ENCODE measurements at regions not wholly inside any gene's neighbourhood (a gene's known extent, or its start where the extent isn't known, plus 50 kb on each side); places are given as distances from the start of the nearest gene placed in this dataset.
"Not testable (repeated sequence)": the region's sequence is repeated elsewhere in the genome, so short reads cannot be mapped to it uniquely, and the experiment has no call there.

- no peak for DNase-seq (ENCODE audit: extremely low read depth in 1 of 11, low read depth in 9 of 11, low spot score in 4 of 11)
These were observed 594.3 kb upstream of the ADGRL3 start for GRCh38 chr4:60605646-60606354.

- DNase-seq (ENCODE audit: extremely low read depth in 1 of 11, low read depth in 9 of 11, low spot score in 4 of 11), result no peak
These were observed 588.2 kb upstream of the ADGRL3 start for GRCh38 chr4:60611762-60612496.

GRCh38 chr4:60617731-60618130 lies 582.4 kb upstream of the ADGRL3 start:
- no peak for DNase-seq (ENCODE audit: extremely low read depth in 1 of 11, low read depth in 9 of 11, low spot score in 4 of 11)

- no peak for DNase-seq (ENCODE audit: extremely low read depth in 1 of 11, low read depth in 9 of 11, low spot score in 4 of 11)
These were observed 580.4 kb upstream of the ADGRL3 start for GRCh38 chr4:60619531-60620305.

- no peak for DNase-seq (ENCODE audit: extremely low read depth in 1 of 11, low read depth in 9 of 11, low spot score in 4 of 11)
These were observed 562.1 kb upstream of the ADGRL3 start for GRCh38 chr4:60637976-60638375.

DNA sequence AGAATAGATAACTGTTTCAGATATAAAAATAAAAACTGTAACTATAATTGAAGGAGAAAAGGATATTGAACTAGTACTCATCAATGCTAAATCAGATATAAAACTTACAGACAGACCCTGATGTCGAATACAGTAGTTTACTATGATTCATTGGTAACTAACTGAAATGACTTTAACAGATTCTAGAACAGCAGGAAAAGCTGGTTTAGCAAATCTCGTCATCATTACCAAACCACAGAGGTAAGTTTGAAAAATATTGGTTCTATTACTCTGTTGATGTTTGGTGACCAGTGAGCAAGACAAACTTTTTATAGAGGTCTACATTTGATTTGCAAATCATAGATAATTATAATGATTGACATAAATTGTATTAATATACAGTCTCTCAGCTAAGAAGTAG lies 551.4 kb upstream of the ADGRL3 start:
- DNase-seq (ENCODE audit: extremely low read depth in 1 of 11, low read depth in 9 of 11, low spot score in 4 of 11), result no peak

GRCh38 chr4:60652933-60653332 lies 547.2 kb upstream of the ADGRL3 start:
- no peak for DNase-seq (ENCODE audit: extremely low read depth in 1 of 11, low read depth in 9 of 11, low spot score in 4 of 11)

DNA sequence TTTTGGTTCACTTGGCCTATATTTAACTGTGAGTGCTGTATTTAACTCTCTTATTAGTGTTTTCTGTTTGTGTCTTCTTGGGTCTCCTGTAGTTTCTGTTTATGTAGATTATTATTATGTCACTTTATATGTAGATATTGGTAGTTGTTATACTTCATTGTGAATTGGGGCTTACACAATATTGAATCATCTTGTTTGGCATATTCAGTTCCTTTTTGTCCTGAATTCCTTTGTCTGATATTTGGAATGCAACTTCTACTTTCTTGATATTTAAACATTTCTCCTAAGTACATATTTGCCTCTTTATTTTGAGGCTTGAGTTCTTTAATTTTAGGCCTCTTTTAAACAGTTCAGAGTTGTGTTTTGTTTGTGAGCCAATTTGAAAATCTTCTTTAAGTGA lies 544.8 kb upstream of the ADGRL3 start:
- DNase-seq (ENCODE audit: extremely low read depth in 1 of 11, low read depth in 9 of 11, low spot score in 4 of 11), result no peak

GRCh38 chr4:60656171-60656570 lies 544.0 kb upstream of the ADGRL3 start:
- DNase-seq (ENCODE audit: extremely low read depth in 1 of 11, low read depth in 9 of 11, low spot score in 4 of 11), result no peak

DNA sequence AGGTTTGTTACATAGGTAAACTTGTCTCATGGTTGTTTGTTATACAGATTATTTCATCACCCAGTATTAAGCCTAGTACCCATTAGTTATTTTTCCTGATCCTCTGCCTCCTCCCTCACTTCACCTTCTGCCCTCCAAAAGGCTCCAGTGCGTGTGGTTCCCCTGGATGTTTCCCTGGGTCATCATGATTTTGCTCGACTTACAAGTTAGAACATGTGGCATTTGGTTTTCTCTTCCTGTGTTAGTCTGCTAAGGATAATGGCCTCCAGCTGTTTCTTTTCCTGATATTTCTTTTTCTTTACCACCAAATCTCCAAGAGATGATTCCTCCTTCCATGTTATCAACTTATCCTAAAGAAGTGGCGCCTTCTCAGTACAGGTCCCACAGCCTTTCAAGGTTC lies 543.1 kb upstream of the ADGRL3 start:
- no peak for DNase-seq (ENCODE audit: extremely low read depth in 1 of 11, low read depth in 9 of 11, low spot score in 4 of 11)

- DNase-seq (ENCODE audit: extremely low read depth in 1 of 11, low read depth in 9 of 11, low spot score in 4 of 11), result no peak
These were observed 542.3 kb upstream of the ADGRL3 start for GRCh38 chr4:60657807-60658206.

DNA sequence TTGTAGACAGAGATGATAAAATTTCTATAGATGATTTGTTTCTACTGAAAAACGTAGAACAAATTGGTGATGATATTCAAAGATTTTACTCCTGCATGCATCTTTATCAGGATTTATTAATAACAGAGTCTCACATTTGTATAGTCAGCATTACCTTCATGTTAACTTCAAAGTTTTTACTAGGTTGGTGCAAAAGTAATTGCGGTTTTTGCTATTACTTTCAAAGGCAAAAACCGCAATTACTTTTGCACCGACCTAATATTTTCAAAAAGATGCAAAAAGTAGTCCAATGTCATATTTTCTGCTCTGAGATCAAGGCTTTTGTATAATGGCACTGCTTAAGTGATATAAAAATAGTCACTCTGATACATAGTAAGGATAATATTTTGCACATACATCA lies 536.4 kb upstream of the ADGRL3 start:
- no peak for DNase-seq (ENCODE audit: extremely low read depth in 1 of 11, low read depth in 9 of 11, low spot score in 4 of 11)

GRCh38 chr4:60682901-60683300 lies 517.2 kb upstream of the ADGRL3 start:
- DNase-seq (ENCODE audit: extremely low read depth in 1 of 11, low read depth in 9 of 11, low spot score in 4 of 11), result no peak

GRCh38 chr4:60683357-60683756 lies 516.8 kb upstream of the ADGRL3 start:
- no peak for DNase-seq (ENCODE audit: extremely low read depth in 1 of 11, low read depth in 9 of 11, low spot score in 4 of 11)

- DNase-seq (ENCODE audit: extremely low read depth in 1 of 11, low read depth in 9 of 11, low spot score in 4 of 11), result no peak
These were observed 516.2 kb upstream of the ADGRL3 start for GRCh38 chr4:60683973-60684372.

DNA sequence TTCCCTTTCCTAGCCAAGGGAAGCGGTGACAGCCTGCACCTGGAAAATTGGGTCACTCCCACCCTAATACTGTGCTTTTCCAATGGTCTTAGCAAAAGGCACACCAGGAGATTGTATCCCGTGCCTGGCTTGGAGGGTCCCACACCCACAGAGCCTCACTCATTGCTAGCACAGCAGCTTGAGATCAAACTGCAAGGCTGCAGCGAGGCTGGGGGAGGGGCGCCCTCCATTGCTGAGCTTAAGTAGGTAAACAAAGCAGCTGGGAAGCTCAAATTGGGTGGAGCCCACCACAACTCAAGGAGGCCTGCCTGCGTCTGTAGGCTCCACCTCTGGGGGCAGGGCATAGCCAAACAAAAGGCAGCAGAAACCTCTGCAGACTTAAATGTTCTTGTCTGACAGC lies 504.1 kb upstream of the ADGRL3 start:
- DNase-seq (ENCODE audit: extremely low read depth in 1 of 11, low read depth in 9 of 11, low spot score in 4 of 11), result not testable (repeated sequence)

- no peak for DNase-seq (ENCODE audit: extremely low read depth in 1 of 11, low read depth in 9 of 11, low spot score in 4 of 11)
These were observed 491.1 kb upstream of the ADGRL3 start for GRCh38 chr4:60709061-60709460.

- no peak for DNase-seq (ENCODE audit: extremely low read depth in 1 of 11, low read depth in 9 of 11, low spot score in 4 of 11)
These were observed 481.3 kb upstream of the ADGRL3 start for GRCh38 chr4:60718874-60719273.

- DNase-seq (ENCODE audit: extremely low read depth in 1 of 11, low read depth in 9 of 11, low spot score in 4 of 11), result no peak
These were observed 478.4 kb upstream of the ADGRL3 start for GRCh38 chr4:60721685-60722084.

DNA sequence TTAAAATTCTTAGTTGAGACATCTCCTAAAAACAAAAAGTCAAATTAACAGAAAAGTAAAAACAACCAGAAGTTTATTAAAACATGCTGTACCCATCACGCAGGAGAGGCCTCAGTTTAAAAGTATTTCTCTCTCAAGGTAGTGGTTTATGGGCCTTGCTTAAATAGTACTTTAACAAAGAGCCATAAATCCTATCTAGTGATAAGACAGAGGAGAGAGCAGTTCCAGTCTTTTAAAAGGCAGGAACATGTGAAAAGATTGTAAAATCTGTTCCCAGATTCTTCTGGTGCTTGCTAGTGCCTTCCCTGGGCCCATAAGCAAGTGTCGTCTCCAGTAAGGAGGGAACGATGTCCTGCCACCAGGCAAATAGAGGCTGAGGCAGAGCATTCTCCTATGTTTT lies 476.3 kb upstream of the ADGRL3 start:
- DNase-seq (ENCODE audit: extremely low read depth in 1 of 11, low read depth in 9 of 11, low spot score in 4 of 11), result no peak
